ENCODE measurements at regions not wholly inside any gene's neighbourhood (a gene's known extent, or its start where the extent isn't known, plus 50 kb on each side); places are given as distances from the start of the nearest gene placed in this dataset.
A peak's percentile ranks its signal among the peaks of the same experiment; 100 is the strongest.
"Not testable (repeated sequence)": the region's sequence is repeated elsewhere in the genome, so short reads cannot be mapped to it uniquely, and the experiment has no call there.

DNA sequence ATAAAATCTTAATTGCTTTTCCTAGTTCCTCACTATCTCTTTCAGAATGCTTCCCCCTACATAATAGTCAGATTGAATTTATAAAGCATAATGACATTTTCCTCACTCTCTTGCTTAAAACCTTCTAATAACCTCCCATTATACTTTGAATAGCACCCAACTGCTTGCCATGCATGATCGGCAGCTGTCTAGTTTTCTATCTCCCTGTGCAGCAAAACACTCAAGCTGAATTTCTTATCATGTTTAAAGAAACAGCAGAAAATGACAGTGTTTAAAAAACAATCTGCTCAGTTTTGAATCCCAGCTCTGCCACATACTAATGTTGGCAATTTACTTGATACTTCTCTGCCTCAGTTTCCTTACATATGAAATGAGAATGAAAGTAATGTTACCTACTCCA, 947.1 kb upstream of the HS3ST1 start:
- H3K27me3 ChIP-seq (ENCODE audit: insufficient read depth, poor library complexity, severe bottlenecking), result no peaks in the 10 kb centered on the region
- H3K4me3 ChIP-seq (ENCODE audit: severe bottlenecking), result no peak overlapping the region
- TF ChIP-seq CTCF (IDR thresholded peaks at IDR 0.05; ENCODE audit: poor library complexity, severe bottlenecking), result no peak
- ATAC-seq (ENCODE audit: low read depth), result no peak
- no peak for DNase-seq (ENCODE audit: low spot score)
- no peak overlapping the region for H3K27ac ChIP-seq (ENCODE audit: poor library complexity, severe bottlenecking)
- H3K36me3 ChIP-seq (ENCODE audit: low read depth), result no peaks in the 10 kb centered on the region
- no peaks in the 10 kb centered on the region for H3K9me3 ChIP-seq (ENCODE audit: severe bottlenecking)
- no peaks in the 10 kb centered on the region for H3K4me1 ChIP-seq (ENCODE audit: insufficient read depth, poor library complexity, severe bottlenecking)

DNA sequence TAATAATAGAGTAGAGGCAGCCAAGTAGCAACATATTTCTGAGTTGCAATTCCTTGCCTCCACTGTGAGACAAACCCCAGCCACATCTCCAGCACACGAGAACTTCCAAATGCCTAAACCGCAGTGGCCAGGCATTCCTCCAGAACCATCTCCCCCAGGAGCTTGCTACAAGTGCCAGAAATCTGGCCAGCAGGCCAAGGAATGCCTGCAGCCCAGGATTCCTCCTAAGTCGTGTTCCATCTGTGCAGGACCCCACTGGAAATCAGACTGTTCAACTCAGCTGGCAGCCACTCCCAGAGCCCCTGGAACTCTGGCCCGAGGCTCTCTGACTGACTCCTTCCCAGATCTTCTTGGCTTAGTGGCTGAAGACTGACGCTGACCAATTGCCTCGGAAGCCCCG, 937.2 kb upstream of the HS3ST1 start:
- ATAC-seq (ENCODE audit: low read depth); H3K9me3 ChIP-seq (ENCODE audit: severe bottlenecking); H3K36me3 ChIP-seq (ENCODE audit: low read depth); H3K27me3 ChIP-seq (ENCODE audit: insufficient read depth, poor library complexity, severe bottlenecking); H3K4me3 ChIP-seq (ENCODE audit: severe bottlenecking); DNase-seq (ENCODE audit: low spot score); H3K27ac ChIP-seq (ENCODE audit: poor library complexity, severe bottlenecking); H3K4me1 ChIP-seq (ENCODE audit: insufficient read depth, poor library complexity, severe bottlenecking): not testable (repeated sequence)

- no peak for DNase-seq (ENCODE audit: low spot score)
- Histone ChIP-seq H3K27me3 (ENCODE audit: insufficient read depth, poor library complexity, severe bottlenecking) (no peaks in the 10 kb centered on the region), H3K36me3 (ENCODE audit: low read depth) (no peaks in the 10 kb centered on the region), H3K4me3 (ENCODE audit: severe bottlenecking) (no peak overlapping the region), H3K27ac (ENCODE audit: poor library complexity, severe bottlenecking) (no peak overlapping the region), H3K9me3 (ENCODE audit: severe bottlenecking) (peaks cover 2% of the 10 kb centered on the region), H3K4me1 (ENCODE audit: insufficient read depth, poor library complexity, severe bottlenecking) (no peaks in the 10 kb centered on the region)
- peak; percentile 80 for ATAC-seq (ENCODE audit: low read depth)
- no peak for TF ChIP-seq CTCF (IDR thresholded peaks at IDR 0.05; ENCODE audit: poor library complexity, severe bottlenecking)
Measured at GRCh38 chr4:12360391-12360790, 931.7 kb upstream of the HS3ST1 start.

DNA sequence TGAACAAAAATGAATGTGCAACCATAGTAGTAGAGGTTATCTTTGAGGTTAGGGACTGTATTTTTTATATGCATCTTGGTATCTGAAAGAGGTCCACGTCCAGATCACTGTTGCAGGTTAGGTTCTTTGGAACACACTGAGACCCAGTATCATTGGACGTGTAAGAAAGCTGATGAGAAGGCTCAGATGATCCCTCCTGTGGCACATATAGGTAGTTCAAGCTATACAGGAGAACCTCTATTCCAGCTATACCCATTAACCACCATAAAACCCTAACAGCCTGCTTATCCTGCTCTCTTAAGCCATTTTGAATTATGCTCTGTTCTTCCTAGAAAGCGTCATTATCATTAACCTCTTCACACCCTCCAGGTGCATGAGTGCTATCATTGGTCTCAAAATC, 930.7 kb upstream of the HS3ST1 start:
- Histone ChIP-seq H3K4me1 (ENCODE audit: insufficient read depth, poor library complexity, severe bottlenecking) (no peaks in the 10 kb centered on the region), H3K27me3 (ENCODE audit: insufficient read depth, poor library complexity, severe bottlenecking) (no peaks in the 10 kb centered on the region), H3K4me3 (ENCODE audit: severe bottlenecking) (no peak overlapping the region), H3K9me3 (ENCODE audit: severe bottlenecking) (peaks cover 2% of the 10 kb centered on the region), H3K36me3 (ENCODE audit: low read depth) (no peaks in the 10 kb centered on the region), H3K27ac (ENCODE audit: poor library complexity, severe bottlenecking) (no peak overlapping the region)
- no peak for DNase-seq (ENCODE audit: low spot score)
- ATAC-seq (ENCODE audit: low read depth), result no peak
- no peak for TF ChIP-seq CTCF (IDR thresholded peaks at IDR 0.05; ENCODE audit: poor library complexity, severe bottlenecking)

GRCh38 chr4:12333083-12333482, 904.4 kb upstream of the HS3ST1 start:
- not testable (repeated sequence) for H3K4me1 ChIP-seq (ENCODE audit: insufficient read depth, poor library complexity, severe bottlenecking); H3K27ac ChIP-seq (ENCODE audit: poor library complexity, severe bottlenecking); DNase-seq (ENCODE audit: low spot score)

DNA sequence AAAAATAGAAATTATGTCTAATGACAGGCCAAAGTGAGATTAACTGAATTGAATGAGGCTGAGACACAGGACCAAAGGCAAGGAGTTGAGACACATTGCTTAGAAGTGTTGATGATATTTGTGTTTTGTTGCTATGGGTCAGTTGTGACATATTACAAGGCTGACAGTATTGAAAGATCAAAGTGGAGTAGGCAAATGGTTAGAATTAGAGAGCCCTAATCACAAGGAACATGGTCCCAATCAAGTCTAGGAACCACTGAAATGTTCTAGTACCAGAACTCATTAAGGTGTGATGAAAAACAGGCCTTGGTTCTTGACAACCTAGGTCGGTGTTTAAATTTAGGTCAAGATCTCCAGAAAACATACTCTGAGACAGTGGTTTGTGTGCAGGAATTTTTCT, 896.3 kb upstream of the HS3ST1 start:
- ATAC-seq (ENCODE audit: low read depth) (no peak), DNase-seq (ENCODE audit: low spot score) (no peak)
- no peaks in the 10 kb centered on the region for H3K9me3 ChIP-seq (ENCODE audit: severe bottlenecking)

More at GRCh38 chr4:12333083-12333482, 904.4 kb upstream of the HS3ST1 start:
- not testable (repeated sequence) for H3K9me3 ChIP-seq (ENCODE audit: severe bottlenecking); H3K4me3 ChIP-seq (ENCODE audit: severe bottlenecking); ATAC-seq (ENCODE audit: low read depth); H3K36me3 ChIP-seq (ENCODE audit: low read depth); H3K27me3 ChIP-seq (ENCODE audit: insufficient read depth, poor library complexity, severe bottlenecking)

More for the DNA sequence above, 896.3 kb upstream of the HS3ST1 start:
- no peak for TF ChIP-seq CTCF (IDR thresholded peaks at IDR 0.05; ENCODE audit: poor library complexity, severe bottlenecking)
- H3K36me3 ChIP-seq (ENCODE audit: low read depth), result no peaks in the 10 kb centered on the region
- H3K27ac ChIP-seq (ENCODE audit: poor library complexity, severe bottlenecking), result no peak overlapping the region
- H3K4me3 ChIP-seq (ENCODE audit: severe bottlenecking), result no peak overlapping the region
- no peaks in the 10 kb centered on the region for H3K27me3 ChIP-seq (ENCODE audit: insufficient read depth, poor library complexity, severe bottlenecking)
- no peaks in the 10 kb centered on the region for H3K4me1 ChIP-seq (ENCODE audit: insufficient read depth, poor library complexity, severe bottlenecking)

All from RWPE2 (cell line).